ENCODE measurements at regions not wholly inside any gene's neighbourhood (a gene's known extent, or its start where the extent isn't known, plus 50 kb on each side); places are given as distances from the start of the nearest gene placed in this dataset.
"Not testable (repeated sequence)": the region's sequence is repeated elsewhere in the genome, so short reads cannot be mapped to it uniquely, and the experiment has no call there.

DNA sequence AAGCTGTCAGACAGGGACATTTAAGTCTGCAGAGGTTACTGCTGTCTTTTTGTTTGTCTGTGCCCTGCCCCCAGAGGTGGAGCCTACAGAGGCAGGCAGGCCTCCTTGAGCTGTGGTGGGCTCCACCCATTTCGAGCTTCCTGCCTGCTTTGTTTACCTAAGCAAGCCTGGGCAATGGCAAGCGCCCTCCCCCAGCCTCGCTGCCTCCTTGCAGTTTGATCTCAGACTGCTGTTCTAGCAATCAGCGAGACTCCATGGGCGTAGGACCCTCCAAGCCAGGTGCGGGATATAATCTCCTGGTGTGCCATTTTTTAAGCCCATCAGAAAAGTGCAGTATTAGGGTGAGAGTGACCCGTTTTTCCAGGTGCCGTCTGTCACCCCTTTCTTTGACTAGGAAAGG lies 53.6 kb upstream of the EDA2R start:
- BruUV-seq (replicated peaks); intact Hi-C loops (cut with micrococcal nuclease); H3K9me3 ChIP-seq (ENCODE audit: control insufficient read depth in 1 of 2, insufficient read depth in 1 of 2, low read depth in 1 of 2, low read length in 2 of 2); CTCF ChIA-PET; DNase-seq (ENCODE audit: low read depth, low spot score); H4K20me1 ChIP-seq (ENCODE audit: insufficient read depth); H3K9ac ChIP-seq (ENCODE audit: low read length); H3K4me2 ChIP-seq (ENCODE audit: low read length); H3K27me3 ChIP-seq (ENCODE audit: insufficient read depth, low read length); H3K79me2 ChIP-seq (ENCODE audit: insufficient read depth, low read length); H3K9me2 ChIP-seq (ENCODE audit: insufficient read depth); H3K4me3 ChIP-seq (replicated peaks in 1 of 2; ENCODE audit: low read depth in 1 of 2, low read length in 2 of 2); H3K4me1 ChIP-seq (ENCODE audit: control insufficient read depth in 1 of 2, insufficient read depth in 2 of 2, low read length in 2 of 2); H2AFZ ChIP-seq (ENCODE audit: low read depth, low read length, poor library complexity, severe bottlenecking); H3K36me3 ChIP-seq (ENCODE audit: control insufficient read depth in 1 of 2, insufficient read depth in 2 of 2, low read length in 2 of 2); H3K27ac ChIP-seq (ENCODE audit: low read depth, low read length); ATAC-seq; RAD21 ChIA-PET (ENCODE audit: low non-redundant PET in 1 of 2, low total read pairs in 2 of 2, uncharacterized antibody in 2 of 2, unreplicated experiment in 2 of 2); POLR2A ChIA-PET: not testable (repeated sequence)

All from HCT116 (cell line).